K562 (cell line): ENCODE measurements at regions not wholly inside any gene's neighbourhood (a gene's known extent, or its start where the extent isn't known, plus 50 kb on each side); places are given as distances from the start of the nearest gene placed in this dataset.

Experiments
- TF ChIP-seq, protein P1 (sequence below): fragments of 200-600 bp; sonication (generic); IDR thresholded peaks from one replicate; pipeline ENCODE4 v1.6.1; 2012; ENCODE audit warnings: mild to moderate bottlenecking, low read depth, low read length, inconsistent platforms

DNA sequence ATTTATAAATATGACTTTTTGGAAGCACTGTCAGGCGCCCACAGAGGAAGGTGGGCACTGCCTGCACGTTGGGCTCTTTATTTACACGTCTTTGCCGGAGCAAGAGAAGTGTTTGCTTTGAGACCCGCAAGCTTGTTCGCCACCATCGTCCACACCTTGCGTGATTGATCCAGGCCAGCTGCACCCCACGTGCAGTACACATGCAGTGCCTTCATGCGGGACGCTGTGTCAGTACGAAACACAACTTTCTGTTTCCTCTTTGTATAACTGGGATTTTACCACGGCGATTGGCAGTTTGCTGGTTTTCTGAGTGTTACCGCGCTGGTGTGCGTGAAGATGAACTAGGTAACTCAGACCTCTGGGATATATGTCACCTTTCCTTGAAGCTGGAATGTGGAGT is 571.0 kb upstream of the SALL3 start (continued):
- TF ChIP-seq, protein P1, sequence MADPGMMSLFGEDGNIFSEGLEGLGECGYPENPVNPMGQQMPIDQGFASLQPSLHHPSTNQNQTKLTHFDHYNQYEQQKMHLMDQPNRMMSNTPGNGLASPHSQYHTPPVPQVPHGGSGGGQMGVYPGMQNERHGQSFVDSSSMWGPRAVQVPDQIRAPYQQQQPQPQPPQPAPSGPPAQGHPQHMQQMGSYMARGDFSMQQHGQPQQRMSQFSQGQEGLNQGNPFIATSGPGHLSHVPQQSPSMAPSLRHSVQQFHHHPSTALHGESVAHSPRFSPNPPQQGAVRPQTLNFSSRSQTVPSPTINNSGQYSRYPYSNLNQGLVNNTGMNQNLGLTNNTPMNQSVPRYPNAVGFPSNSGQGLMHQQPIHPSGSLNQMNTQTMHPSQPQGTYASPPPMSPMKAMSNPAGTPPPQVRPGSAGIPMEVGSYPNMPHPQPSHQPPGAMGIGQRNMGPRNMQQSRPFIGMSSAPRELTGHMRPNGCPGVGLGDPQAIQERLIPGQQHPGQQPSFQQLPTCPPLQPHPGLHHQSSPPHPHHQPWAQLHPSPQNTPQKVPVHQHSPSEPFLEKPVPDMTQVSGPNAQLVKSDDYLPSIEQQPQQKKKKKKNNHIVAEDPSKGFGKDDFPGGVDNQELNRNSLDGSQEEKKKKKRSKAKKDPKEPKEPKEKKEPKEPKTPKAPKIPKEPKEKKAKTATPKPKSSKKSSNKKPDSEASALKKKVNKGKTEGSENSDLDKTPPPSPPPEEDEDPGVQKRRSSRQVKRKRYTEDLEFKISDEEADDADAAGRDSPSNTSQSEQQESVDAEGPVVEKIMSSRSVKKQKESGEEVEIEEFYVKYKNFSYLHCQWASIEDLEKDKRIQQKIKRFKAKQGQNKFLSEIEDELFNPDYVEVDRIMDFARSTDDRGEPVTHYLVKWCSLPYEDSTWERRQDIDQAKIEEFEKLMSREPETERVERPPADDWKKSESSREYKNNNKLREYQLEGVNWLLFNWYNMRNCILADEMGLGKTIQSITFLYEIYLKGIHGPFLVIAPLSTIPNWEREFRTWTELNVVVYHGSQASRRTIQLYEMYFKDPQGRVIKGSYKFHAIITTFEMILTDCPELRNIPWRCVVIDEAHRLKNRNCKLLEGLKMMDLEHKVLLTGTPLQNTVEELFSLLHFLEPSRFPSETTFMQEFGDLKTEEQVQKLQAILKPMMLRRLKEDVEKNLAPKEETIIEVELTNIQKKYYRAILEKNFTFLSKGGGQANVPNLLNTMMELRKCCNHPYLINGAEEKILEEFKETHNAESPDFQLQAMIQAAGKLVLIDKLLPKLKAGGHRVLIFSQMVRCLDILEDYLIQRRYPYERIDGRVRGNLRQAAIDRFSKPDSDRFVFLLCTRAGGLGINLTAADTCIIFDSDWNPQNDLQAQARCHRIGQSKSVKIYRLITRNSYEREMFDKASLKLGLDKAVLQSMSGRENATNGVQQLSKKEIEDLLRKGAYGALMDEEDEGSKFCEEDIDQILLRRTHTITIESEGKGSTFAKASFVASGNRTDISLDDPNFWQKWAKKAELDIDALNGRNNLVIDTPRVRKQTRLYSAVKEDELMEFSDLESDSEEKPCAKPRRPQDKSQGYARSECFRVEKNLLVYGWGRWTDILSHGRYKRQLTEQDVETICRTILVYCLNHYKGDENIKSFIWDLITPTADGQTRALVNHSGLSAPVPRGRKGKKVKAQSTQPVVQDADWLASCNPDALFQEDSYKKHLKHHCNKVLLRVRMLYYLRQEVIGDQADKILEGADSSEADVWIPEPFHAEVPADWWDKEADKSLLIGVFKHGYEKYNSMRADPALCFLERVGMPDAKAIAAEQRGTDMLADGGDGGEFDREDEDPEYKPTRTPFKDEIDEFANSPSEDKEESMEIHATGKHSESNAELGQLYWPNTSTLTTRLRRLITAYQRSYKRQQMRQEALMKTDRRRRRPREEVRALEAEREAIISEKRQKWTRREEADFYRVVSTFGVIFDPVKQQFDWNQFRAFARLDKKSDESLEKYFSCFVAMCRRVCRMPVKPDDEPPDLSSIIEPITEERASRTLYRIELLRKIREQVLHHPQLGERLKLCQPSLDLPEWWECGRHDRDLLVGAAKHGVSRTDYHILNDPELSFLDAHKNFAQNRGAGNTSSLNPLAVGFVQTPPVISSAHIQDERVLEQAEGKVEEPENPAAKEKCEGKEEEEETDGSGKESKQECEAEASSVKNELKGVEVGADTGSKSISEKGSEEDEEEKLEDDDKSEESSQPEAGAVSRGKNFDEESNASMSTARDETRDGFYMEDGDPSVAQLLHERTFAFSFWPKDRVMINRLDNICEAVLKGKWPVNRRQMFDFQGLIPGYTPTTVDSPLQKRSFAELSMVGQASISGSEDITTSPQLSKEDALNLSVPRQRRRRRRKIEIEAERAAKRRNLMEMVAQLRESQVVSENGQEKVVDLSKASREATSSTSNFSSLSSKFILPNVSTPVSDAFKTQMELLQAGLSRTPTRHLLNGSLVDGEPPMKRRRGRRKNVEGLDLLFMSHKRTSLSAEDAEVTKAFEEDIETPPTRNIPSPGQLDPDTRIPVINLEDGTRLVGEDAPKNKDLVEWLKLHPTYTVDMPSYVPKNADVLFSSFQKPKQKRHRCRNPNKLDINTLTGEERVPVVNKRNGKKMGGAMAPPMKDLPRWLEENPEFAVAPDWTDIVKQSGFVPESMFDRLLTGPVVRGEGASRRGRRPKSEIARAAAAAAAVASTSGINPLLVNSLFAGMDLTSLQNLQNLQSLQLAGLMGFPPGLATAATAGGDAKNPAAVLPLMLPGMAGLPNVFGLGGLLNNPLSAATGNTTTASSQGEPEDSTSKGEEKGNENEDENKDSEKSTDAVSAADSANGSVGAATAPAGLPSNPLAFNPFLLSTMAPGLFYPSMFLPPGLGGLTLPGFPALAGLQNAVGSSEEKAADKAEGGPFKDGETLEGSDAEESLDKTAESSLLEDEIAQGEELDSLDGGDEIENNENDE = no peak
